ENCODE measurements at regions not wholly inside any gene's neighbourhood (a gene's known extent, or its start where the extent isn't known, plus 50 kb on each side); places are given as distances from the start of the nearest gene placed in this dataset.
"Not testable (repeated sequence)": the region's sequence is repeated elsewhere in the genome, so short reads cannot be mapped to it uniquely, and the experiment has no call there.

DNA sequence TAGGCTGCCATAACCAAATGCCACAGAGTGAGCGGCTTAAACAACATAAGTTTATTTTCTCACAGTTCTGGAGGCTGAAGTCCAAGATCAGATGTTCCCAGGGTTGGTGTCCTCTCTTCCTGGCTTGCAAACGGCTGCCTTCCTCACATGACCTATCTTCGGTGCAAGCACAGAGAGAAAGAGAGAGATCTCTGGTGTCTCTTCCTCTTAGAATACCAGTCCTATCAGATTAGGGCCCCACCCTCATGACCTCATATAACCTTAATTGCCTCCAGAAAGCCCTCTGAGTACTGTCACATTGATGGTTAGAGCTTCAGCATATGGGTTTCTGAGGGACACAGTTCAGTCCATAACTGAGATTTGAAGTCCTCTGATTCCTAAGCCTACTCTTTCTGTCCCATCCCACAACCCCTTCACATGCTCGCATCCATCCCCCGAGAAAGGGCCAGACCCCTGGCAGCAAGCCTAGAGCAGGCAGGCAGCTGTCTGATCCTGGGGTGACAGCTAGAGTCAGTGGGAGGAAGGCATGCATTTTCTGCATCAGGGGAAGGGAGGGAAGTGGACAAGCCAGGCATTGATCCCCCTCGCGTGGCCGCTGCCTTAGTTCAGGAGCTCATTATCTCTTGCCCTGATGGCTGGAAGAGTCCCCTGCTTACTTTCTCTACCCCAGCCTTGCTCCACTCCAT lies 114.1 kb downstream of the FAR1 start:
- no peak overlapping the region for H3K4me3 Mint-ChIP-seq
- intact Hi-C loops (cut with micrococcal nuclease) = no loop called here
- no peaks in the 10 kb centered on the region for H3K27me3 Mint-ChIP-seq
- no peaks in the 10 kb centered on the region for H3K9me3 Mint-ChIP-seq
- no peak for DNase-seq
- H3K27ac Mint-ChIP-seq = no peak overlapping the region
- ChIA-PET POLR2A (no interaction called here), CTCF (interaction anchor here (0.8 kb wide), 1 partner anchor 10 kb away, joined by 5 read pairs; no protein-coding TSS in a partner anchor)
- H3K36me3 Mint-ChIP-seq = no peaks in the 10 kb centered on the region
- no peaks in the 10 kb centered on the region for H3K4me1 Mint-ChIP-seq (ENCODE audit: low read depth)

DNA sequence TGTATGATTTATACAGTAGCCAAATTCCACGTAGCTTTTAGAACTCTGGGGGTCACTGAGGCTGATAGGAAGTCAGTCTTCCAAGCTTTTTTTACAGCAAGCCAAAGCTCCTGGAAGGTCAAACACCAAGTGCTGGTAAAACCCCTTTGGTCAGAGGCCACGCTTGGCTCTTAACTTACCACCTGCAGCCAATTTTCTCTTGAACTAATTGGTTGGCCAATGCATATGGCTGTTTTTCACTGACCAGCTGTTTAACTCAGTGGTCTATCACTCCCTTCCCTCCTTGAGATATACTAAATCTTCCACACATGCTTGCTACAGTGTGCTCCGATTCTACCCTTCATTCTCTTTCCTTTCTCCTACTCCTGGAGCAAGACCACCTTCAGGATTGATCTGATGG lies 116.0 kb downstream of the FAR1 start:
- Mint-ChIP-seq H3K4me3 (no peak overlapping the region), H3K27me3 (no peaks in the 10 kb centered on the region), H3K9me3 (no peaks in the 10 kb centered on the region), H3K36me3 (no peaks in the 10 kb centered on the region), H3K27ac (no peak overlapping the region), H3K4me1 (ENCODE audit: low read depth) (no peaks in the 10 kb centered on the region)
- POLR2A ChIA-PET = no interaction called here
- no peak for DNase-seq
- intact Hi-C loops (cut with micrococcal nuclease) = no loop called here
- CTCF ChIA-PET = interaction anchor here (3.3 kb wide), 1 partner anchor 12 kb away, joined by 13 read pairs; no protein-coding TSS in a partner anchor

DNA sequence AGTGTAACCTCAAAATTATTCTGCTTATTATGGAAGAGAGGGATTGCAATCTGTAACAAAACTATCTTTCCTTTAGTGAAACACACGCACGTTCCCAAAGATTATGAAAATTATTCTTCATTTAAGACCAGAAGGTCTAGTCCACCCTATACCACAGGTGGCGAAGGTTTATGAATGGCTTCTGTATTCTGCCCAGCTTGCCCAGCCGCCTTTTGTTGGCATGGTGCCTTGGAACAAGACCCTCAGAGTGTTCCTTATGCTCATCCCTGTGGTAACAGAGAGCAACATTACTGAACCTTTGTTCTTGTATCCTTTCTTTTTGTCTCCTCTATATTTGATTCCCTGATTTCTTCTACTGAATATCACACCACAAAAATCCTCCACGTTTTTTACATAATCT lies 116.4 kb downstream of the FAR1 start:
- no peak overlapping the region for H3K4me3 Mint-ChIP-seq
- H3K4me1 Mint-ChIP-seq (ENCODE audit: low read depth) = no peaks in the 10 kb centered on the region
- ChIA-PET CTCF (interaction anchor here (3.3 kb wide), 1 partner anchor 12 kb away, joined by 13 read pairs; no protein-coding TSS in a partner anchor), POLR2A (no interaction called here)
- no peak overlapping the region for H3K27ac Mint-ChIP-seq
- no peaks in the 10 kb centered on the region for H3K27me3 Mint-ChIP-seq
- H3K9me3 Mint-ChIP-seq = no peaks in the 10 kb centered on the region
- DNase-seq = no peak
- intact Hi-C loops (cut with micrococcal nuclease) = no loop called here
- no peaks in the 10 kb centered on the region for H3K36me3 Mint-ChIP-seq

DNA sequence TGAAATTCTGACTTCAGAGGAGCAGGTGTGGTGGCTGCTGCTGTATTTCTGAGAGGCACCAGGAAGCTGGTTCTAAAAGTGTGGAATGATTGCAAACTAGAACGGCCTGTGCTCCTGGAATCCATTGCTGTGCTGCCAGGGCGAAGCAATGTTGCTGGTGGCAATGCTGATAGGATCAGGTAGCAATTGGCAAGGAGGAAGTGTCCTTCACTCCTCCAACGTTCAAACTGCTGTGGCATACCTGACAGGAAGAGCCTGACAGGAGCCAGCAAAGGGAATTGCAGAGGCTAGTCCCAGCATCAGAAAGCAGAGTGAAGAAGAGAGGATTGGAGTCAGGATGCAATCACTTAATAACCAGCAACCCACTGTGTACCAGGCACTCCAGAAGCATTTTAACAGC lies 118.2 kb downstream of the FAR1 start:
- CTCF ChIA-PET = interaction anchor here (3.3 kb wide), 1 partner anchor 14 kb away, joined by 13 read pairs; no protein-coding TSS in a partner anchor
- Mint-ChIP-seq H3K27me3 (no peaks in the 10 kb centered on the region), H3K9me3 (no peaks in the 10 kb centered on the region), H3K4me3 (no peak overlapping the region), H3K4me1 (ENCODE audit: low read depth) (no peaks in the 10 kb centered on the region), H3K27ac (no peak overlapping the region), H3K36me3 (no peaks in the 10 kb centered on the region)
- POLR2A ChIA-PET = no interaction called here
- DNase-seq = no peak
- intact Hi-C loops (cut with micrococcal nuclease) = no loop called here

DNA sequence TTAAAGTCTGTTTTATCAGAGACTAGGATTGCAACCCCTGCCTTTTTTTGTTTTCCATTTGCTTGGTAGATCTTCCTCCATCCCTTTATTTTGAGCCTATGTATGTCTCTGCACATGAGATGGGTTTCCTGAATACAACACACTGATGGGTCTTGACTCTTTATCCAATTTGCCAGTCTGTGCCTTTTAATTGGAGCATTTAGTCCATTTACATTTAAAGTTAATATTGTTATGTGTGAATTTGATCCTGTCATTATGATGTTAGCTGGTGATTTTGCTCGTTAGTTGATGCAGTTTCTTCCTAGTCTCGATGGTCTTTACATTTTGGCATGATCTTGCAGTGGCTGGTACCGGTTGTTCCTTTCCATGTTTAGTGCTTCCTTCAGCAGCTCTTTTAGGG lies 129.1 kb downstream of the FAR1 start:
- H3K4me1 Mint-ChIP-seq (ENCODE audit: low read depth); H3K27me3 Mint-ChIP-seq; H3K27ac Mint-ChIP-seq; DNase-seq; intact Hi-C loops (cut with micrococcal nuclease); H3K4me3 Mint-ChIP-seq; POLR2A ChIA-PET; CTCF ChIA-PET: not testable (repeated sequence)
- Mint-ChIP-seq H3K9me3 (peaks cover 13% of the 10 kb centered on the region), H3K36me3 (peaks cover 10% of the 10 kb centered on the region)

DNA sequence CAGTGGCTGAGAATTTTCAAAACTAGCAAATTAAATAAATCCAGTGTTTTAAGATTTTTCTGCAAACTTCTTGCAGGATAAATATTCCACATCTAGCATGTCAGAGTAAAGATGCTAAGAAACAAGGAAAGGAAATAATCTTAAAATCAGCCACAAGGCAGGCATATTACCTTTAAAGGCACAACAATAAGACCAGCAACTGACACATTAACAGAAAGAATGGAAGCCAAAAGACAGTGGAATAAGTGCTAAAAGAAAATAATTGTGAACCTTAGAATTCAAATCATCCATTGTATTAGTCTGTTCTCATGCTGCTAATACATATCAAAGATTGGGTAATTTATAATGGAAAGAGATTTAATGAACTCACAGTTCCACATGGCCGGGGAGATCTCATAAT lies 132.4 kb downstream of the FAR1 start:
- H3K4me1 Mint-ChIP-seq (ENCODE audit: low read depth) = no peaks in the 10 kb centered on the region
- POLR2A ChIA-PET = no interaction called here
- CTCF ChIA-PET = no interaction called here
- H3K36me3 Mint-ChIP-seq = peaks cover 13% of the 10 kb centered on the region
- intact Hi-C loops (cut with micrococcal nuclease) = no loop called here
- no peak overlapping the region for H3K27ac Mint-ChIP-seq
- no peaks in the 10 kb centered on the region for H3K27me3 Mint-ChIP-seq
- no peak for DNase-seq
- no peak overlapping the region for H3K4me3 Mint-ChIP-seq
- peaks cover 20% of the 10 kb centered on the region for H3K9me3 Mint-ChIP-seq

DNA sequence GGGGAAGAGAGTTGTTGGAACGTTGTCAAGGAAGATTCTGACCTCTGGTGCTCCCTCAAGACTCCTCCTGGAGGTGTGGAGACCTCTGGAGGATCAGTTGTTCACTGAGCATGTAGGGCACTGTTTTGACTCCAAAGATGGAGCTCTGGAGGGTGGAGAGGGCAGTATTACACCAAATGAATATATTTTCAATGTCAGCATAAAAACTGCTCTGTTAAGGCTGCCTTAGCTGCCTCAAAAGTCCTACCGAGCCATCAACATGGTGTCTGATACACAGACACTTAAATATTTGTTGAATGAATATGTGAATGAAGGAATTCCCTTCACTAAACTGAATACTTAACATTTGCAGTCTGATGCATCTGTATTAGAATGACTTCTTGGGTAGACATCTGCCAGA lies 144.2 kb upstream of the SPON1 start:
- no peak for DNase-seq
- Mint-ChIP-seq H3K4me3 (no peak overlapping the region), H3K9me3 (peaks cover 10% of the 10 kb centered on the region), H3K4me1 (ENCODE audit: low read depth) (peaks cover 8% of the 10 kb centered on the region), H3K27me3 (no peaks in the 10 kb centered on the region), H3K36me3 (no peaks in the 10 kb centered on the region), H3K27ac (no peak overlapping the region)
- intact Hi-C loops (cut with micrococcal nuclease) = no loop called here
- ChIA-PET CTCF (no interaction called here), POLR2A (no interaction called here)

DNA sequence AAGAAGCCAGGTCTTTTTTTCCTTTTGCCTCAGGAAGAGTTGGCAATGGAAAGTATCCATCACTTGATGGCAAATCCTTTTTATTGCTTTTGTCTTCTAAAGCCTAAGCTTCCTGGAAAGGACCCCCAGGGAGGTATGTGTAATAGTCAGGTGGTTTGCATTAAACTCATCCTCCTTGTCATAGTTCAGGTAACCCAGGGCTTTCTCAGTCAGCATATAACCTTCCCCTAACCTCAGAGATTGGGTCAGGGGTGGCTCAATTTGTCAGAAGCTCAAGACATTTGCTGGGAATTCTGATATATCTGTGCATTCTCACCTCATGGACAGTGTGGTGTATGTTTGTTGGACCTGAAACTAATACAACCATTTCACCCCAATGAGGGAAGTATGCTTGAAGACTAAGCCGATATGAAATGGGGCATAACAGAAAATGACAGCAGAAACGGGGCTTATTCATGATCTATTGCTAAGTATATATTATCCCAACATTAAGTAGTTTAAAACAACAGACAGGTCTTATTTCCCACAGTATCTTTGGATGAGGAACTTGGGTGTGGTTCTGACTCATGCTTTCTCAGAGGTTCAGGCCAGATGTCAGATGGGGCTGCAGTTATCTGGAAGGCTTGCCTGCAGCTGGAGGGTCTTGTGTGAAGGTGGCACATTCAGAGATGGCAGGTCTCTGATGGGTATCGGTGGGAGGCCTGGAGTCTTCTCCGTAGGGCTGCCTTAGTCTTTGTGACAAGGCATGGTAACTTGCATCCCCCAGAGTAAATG lies 135.8 kb upstream of the SPON1 start:
- H3K27ac Mint-ChIP-seq = no peak overlapping the region
- POLR2A ChIA-PET = no interaction called here
- intact Hi-C loops (cut with micrococcal nuclease) = no loop called here
- DNase-seq = no peak
- H3K36me3 Mint-ChIP-seq = no peaks in the 10 kb centered on the region
- no peaks in the 10 kb centered on the region for H3K4me1 Mint-ChIP-seq (ENCODE audit: low read depth)
- H3K27me3 Mint-ChIP-seq = no peaks in the 10 kb centered on the region
- H3K9me3 Mint-ChIP-seq = peaks cover 24% of the 10 kb centered on the region
- no peak overlapping the region for H3K4me3 Mint-ChIP-seq
- CTCF ChIA-PET = no interaction called here

DNA sequence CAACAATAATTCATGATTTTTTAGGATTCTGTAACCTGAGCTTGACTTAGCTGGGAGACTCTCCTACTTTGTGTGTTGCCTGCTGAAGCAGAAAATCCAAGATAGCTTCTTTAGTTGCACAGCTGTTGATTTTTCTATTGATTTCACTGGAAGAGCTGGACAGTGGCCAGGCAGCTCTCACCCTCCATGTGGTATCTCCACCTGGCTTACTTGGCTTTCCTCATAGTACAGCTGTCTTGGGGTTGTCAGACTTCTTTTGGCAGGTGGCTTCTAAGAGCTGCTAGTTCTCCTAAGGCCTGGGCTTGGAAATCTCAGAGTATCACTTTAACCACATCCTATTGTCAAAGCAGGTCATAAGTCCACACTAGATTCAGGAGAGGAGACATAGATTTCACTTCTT lies 130.8 kb upstream of the SPON1 start:
- CTCF ChIA-PET = no interaction called here
- Mint-ChIP-seq H3K36me3 (no peaks in the 10 kb centered on the region), H3K27me3 (no peaks in the 10 kb centered on the region), H3K4me3 (no peak overlapping the region), H3K9me3 (peaks cover 22% of the 10 kb centered on the region), H3K4me1 (ENCODE audit: low read depth) (peaks cover 2% of the 10 kb centered on the region), H3K27ac (no peak overlapping the region)
- POLR2A ChIA-PET = no interaction called here
- intact Hi-C loops (cut with micrococcal nuclease) = no loop called here
- DNase-seq = no peak

DNA sequence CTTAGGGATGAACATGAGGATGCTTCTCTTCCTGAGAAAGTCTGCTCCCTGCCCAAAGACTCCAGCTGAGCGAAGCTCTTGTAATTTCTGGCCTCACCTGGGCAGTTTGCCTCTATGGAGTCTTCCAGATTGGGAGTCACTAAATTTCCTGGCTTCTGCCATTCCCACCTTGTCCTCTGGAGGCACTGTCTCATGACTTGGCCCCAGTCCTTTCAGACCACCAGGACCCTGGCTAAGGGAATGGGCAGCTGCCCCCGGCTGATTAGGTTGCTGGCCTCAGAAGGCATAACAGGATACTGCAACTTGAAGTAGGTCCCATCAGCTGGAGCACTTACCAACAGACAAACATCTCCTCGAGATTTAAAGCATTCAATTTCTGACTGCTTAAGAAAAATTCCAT lies 128.1 kb upstream of the SPON1 start:
- Mint-ChIP-seq H3K4me3 (no peak overlapping the region), H3K4me1 (ENCODE audit: low read depth) (peaks cover 2% of the 10 kb centered on the region), H3K36me3 (no peaks in the 10 kb centered on the region), H3K9me3 (peaks cover 16% of the 10 kb centered on the region), H3K27me3 (no peaks in the 10 kb centered on the region), H3K27ac (no peak overlapping the region)
- ChIA-PET CTCF (no interaction called here), POLR2A (no interaction called here)
- intact Hi-C loops (cut with micrococcal nuclease) = no loop called here
- DNase-seq = no peak

DNA sequence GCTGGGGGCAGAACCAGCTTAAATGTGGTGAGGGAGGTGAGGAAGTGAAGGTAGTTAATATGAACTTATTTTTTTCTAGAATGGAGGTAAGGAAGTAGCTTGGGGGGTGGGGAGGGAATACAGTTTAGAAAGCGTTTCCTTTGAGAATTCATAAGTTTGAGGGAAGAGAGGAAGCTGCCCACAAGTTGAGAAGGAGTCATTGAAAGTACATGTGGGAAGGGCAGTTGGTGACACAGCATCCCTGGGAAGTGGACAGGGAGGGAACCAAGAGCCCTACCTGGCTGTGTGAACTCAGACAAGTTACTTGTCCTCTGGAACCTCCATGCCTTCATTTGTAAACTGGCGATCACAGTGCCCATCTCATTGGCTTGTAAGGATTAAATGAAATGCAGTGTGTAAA lies 125.9 kb upstream of the SPON1 start:
- H3K4me3 Mint-ChIP-seq = no peak overlapping the region
- DNase-seq = no peak
- CTCF ChIA-PET = no interaction called here

DNA sequence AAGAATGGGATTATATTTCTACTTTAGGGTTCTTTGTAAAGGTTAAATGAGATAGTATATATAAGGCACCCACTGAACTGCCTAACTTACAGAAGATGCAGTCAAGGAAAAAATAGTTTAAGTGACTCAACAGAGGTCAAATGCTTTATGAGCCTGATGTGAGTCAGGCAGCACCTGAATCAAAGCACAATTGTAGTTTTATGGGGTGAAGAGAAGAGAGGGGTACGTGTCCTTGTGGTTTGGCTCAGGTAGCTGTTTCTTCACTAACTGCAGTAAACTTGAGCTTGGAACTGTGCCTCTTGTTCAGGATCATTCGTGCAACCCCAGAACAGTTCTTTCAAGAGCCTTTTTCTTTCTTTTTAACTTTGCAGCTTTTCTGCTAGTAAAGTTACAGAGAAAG lies 125.2 kb upstream of the SPON1 start:
- H3K9me3 Mint-ChIP-seq = no peaks in the 10 kb centered on the region
- no peak overlapping the region for H3K27ac Mint-ChIP-seq
- POLR2A ChIA-PET = no interaction called here
- H3K4me1 Mint-ChIP-seq (ENCODE audit: low read depth) = peaks cover 2% of the 10 kb centered on the region
- H3K36me3 Mint-ChIP-seq = no peaks in the 10 kb centered on the region
- no peak for DNase-seq
- intact Hi-C loops (cut with micrococcal nuclease) = no loop called here
- H3K4me3 Mint-ChIP-seq = no peak overlapping the region
- H3K27me3 Mint-ChIP-seq = no peaks in the 10 kb centered on the region
- CTCF ChIA-PET = no interaction called here

More for the DNA sequence above, 125.9 kb upstream of the SPON1 start:
- Mint-ChIP-seq H3K9me3 (no peaks in the 10 kb centered on the region), H3K36me3 (no peaks in the 10 kb centered on the region), H3K27ac (no peak overlapping the region), H3K27me3 (no peaks in the 10 kb centered on the region), H3K4me1 (ENCODE audit: low read depth) (peaks cover 2% of the 10 kb centered on the region)
- intact Hi-C loops (cut with micrococcal nuclease) = no loop called here
- POLR2A ChIA-PET = no interaction called here

DNA sequence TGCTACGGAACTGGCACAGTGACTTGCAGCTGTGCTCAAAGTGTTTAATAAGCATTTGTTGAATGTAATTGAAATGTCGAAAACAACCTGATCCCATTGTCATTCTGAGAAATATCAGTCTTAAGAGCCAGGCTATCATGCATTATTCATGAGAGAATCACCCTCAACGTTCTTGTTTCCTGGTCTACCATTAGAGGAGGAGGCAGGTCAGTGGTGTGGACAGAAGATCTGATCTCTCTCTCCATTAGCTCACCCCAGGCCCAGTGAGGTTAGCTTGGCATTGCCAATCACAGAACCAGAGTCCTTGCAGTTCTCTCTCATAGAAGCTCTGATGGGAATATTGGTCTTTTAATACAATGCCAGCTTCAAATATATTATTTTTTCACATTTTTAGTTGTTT lies 121.1 kb upstream of the SPON1 start:
- H3K9me3 Mint-ChIP-seq = no peaks in the 10 kb centered on the region
- H3K36me3 Mint-ChIP-seq = no peaks in the 10 kb centered on the region
- intact Hi-C loops (cut with micrococcal nuclease) = no loop called here
- ChIA-PET CTCF (no interaction called here), POLR2A (no interaction called here)
- no peaks in the 10 kb centered on the region for H3K27me3 Mint-ChIP-seq
- H3K4me1 Mint-ChIP-seq (ENCODE audit: low read depth) = peaks cover 2% of the 10 kb centered on the region
- H3K4me3 Mint-ChIP-seq = no peak overlapping the region
- no peak for DNase-seq
- H3K27ac Mint-ChIP-seq = no peak overlapping the region

Measured in activated CD4-positive, alpha-beta memory T cell treated with anti-CD3 and anti-CD28 coated beads for 36 hours (primary cell).